UCSD-AML1 (cell line): ENCODE measurements at regions not wholly inside any gene's neighbourhood (a gene's known extent, or its start where the extent isn't known, plus 50 kb on each side); places are given as distances from the start of the nearest gene placed in this dataset.

Experiments
- DNase-seq: peaks from one replicate; lab custom pipeline; 2025; ENCODE audit not compliant: unreplicated experiment; lab: John Stamatoyannopoulos, UW

DNA sequence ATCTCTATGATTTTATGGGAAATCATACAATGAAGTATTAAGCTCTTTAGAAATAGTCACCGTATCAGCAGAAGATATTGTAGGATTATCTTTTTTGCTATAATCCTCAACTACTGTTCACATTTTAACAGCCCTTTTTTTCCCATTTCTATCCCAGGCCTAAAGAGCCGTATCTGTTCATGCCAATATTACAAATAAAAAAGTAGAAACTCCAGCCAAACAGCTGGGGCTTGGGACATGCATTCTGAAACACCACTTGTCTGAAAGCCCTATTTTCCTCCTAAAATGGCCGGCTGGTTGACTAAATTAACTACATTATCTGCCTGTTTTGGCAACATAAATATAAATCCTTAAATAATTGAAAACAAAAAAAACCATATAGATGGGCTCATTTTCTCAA lies 477.8 kb downstream of the CDH2 start:
- no peak for DNase-seq

DNA sequence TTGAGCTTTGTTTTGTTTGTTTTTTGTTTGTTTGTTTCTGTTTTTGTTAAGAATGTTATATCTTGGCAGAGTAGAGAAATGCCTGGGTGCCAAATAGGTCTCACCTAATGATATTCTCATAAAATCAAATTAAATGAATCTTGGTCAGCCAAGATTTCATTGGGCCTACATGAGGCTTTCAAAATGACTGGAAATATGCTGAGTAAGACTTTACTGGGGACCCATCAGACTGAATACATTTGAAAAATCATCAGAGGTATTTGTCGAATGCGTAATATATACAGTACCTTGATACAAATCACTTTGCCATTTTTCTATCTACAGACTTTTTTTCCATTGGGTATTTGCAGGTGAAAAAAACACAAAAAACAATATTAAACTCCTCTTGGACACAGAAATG lies 480.8 kb downstream of the CDH2 start:
- DNase-seq = no peak

DNA sequence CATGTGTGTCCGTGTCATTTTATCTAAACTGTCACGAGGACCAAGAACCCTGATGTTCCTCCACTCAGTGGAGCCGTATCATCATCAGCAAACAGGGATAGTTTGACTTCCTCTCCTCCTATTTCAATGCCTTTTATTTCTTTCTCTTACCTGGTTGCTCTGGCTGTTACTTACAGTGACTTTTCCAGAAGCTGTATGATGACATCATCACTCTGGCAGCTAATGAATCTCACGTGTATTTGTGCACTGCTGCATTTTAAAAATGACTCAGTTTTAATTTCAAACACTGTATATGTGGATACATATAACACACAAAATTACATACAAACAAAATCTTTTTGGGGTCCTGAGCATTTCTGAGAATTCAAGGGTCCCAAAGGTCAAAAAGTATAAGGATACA lies 481.4 kb downstream of the CDH2 start:
- DNase-seq = no peak

DNA sequence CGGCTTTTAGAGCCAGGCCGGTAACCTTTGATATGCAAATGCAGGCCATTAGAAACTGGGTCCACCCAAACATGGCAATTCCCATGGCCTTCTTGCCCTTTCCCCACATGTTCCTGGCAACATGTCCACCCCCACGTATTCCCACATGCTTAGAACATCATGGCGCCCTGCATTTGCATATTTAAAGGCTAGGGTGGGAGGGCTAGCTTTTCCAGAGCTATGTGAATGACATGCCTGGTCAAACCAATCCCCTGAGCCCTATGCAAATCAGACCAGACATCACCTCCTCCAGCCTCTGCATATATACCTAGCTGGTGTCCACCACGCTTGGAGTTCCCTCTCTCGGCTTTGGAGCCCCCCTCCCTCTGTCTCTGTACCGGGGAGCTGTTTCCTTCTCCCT lies 481.9 kb downstream of the CDH2 start:
- no peak for DNase-seq

DNA sequence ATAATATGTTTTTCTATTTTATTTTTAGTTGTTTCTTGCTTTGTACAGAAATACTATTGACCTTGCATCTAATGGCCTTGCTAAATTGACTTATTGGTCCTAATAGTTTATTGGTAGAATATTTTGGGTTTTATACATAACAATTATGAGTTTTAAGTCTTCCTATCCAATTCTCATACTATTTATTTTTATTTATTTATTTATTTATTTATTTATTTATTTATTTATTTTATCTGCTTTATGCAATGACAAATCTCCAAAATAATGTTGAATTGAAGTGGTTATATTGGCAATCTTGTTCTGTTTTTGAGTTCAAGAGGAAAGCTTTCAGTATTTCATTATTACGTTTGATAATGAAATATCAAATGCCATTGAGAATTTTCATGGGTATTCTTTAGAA lies 488.3 kb downstream of the CDH2 start:
- no peak for DNase-seq

DNA sequence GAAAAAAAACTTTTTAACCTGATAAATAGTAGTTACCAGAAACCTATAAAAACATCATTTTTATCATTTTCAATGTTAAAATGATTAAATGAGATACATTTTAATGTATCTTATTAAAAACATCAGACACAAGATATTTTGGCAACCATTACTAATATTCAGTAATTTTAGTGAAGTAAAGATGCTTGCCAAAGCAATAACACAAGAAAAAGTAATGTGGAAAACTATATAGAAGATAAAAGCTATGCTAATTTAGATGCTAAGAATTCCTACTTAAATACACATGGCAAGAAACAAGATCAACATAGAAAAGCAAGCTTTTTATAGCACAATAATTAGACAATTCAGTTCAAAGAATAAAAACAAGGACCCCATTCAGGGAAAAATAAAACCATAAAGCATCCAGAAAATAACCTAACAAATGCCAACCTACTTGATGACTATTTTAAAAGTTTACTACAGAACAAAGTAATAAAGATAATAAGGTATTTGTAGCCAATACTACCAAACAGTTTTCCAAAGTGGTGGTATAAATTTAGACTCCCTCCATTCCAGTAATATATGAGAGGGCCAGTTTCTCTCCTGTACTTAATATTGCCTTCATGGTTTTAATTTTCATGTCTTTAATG lies 489.5 kb downstream of the CDH2 start:
- DNase-seq = no peak

DNA sequence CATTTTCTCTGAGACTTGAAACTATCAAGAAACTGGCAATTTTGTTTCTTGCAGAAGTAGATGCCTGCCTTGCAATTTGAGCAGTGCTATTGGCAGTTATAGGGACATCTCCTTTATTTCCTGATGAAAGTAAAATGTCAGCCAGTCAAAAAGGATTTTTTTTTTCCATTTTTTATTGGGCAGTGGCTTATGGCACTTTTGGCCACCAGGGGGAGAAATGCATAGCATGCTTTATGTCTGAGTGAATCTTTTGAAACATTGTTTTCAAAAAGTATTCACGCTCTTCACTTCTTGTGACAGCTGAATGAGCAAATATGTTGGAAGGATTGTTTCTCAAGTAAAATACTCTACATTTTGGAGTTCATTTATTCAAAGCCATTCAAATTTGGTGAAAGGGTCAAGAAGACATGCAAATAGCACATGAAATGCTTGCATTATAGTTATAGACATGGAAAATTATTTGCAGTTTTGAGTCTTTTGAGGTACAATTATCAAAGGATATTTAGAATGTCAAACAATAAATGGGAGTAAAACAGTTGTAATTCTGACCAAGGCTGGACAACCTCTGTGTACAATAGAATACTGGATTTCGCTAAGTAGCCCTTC lies 491.0 kb downstream of the CDH2 start:
- DNase-seq = no peak

DNA sequence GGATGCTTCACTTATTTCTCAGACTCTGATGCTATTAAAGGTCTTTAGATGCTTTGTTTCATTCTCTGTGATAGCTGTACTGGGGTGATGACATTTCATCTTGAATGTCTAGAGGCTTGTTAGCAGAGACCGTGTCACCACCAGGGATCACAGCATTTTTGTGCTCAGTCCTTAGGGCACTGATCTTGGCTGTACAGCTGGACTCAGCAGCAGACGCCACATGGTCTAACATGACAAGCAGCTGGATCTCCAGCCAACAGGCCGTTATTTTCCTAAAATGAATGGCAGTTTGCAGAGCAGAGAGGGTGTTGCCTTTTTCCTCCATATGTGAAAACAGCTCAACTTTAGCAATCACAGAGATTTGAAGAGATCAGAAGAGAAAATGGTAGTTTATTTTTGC lies 491.8 kb downstream of the CDH2 start:
- no peak for DNase-seq

DNA sequence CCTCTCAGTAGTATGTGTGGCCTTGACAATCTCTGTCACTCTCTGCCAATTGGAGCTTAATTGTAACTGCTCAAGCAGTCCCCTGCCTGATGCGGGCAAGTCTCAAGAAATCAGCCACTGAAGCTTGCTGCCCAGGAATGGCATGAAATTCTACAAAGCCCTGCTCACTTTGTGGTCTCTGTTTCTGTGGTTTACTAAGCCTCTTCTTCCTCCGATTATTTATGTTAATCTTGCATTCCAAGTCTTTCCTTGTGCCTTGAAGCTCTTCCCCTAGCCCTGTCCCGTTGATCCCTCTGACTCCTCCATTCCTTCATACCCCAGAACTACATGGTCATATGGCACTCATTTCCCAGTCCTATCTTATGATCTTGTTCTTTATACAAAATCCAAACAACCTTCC lies 489.3 kb upstream of the CHST9 start:
- no peak for DNase-seq

DNA sequence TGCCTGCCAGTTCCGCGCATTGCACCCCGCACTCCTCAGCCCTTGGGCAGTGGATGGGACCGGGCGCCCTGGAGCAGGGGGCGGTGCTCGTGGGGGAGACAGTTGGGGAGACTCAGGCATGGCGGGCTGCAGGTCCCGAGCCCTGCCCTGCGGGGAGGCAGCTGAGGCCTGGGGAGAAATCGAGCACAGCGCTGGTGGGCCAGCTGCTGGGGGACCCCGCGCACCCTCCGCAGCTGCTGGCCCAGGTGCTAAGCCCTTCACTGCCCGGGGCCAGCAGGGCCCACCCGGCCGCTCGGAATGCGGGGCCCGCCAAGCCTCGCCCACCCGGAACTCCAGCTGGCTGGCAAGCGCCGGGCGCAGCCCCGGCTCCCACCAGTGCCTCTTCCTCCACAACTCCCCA lies 488.8 kb upstream of the CHST9 start:
- no peak for DNase-seq

DNA sequence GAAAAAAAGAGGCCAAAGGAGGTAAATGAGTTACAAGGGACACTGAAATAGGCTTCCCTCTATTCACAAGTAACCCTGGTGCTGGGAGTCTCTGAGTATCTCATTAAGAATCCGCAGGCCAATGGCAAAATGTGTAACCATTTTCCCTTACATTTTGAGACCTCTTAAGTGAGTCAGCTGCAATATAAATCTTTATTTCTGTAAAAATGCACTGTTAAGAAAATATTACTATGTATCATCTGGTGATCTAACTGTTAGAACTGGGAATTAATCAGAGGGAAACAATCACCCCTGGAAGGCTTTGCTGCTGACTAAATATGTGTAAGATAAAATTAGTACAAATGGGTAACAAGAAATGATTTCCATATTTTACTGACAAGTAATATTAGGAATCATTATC lies 483.1 kb upstream of the CHST9 start:
- DNase-seq = no peak

DNA sequence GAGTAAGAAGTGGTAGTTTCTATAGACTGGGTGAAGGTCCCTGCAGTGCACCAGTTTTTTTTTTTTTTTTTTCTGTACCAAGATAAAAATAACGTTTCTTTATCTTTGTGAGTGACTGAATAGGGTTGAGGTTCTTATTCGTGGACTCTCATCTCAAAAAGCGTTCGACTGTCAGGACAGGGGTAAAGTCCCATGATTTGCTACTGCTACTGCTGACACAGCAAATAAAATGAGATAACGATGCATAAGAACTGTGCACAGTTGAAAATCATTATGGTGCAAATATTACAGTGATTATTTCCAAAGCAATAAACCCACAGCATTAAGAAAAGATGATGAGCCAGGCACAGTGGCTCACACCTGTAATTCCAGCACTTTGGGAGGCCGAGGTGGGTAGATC lies 482.0 kb upstream of the CHST9 start:
- no peak for DNase-seq

DNA sequence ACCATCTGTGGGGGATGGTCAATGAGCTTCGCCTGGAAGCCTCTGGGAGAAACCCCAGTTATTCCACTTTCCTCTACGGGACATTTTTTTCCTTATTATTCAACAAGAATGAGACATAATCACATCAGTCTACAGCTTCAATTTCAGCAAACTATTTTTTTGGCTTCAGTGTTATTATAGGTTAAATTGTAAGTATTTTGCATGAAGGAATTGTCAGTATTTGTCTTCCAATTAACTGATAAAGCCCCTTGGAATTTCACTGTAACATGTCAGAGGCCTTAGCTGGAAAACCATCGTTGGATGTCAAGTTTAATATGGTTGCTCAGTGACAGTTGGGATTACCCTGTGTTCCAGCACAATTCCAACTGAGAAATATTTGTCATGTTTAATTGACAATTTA lies 480.9 kb upstream of the CHST9 start:
- DNase-seq = no peak

DNA sequence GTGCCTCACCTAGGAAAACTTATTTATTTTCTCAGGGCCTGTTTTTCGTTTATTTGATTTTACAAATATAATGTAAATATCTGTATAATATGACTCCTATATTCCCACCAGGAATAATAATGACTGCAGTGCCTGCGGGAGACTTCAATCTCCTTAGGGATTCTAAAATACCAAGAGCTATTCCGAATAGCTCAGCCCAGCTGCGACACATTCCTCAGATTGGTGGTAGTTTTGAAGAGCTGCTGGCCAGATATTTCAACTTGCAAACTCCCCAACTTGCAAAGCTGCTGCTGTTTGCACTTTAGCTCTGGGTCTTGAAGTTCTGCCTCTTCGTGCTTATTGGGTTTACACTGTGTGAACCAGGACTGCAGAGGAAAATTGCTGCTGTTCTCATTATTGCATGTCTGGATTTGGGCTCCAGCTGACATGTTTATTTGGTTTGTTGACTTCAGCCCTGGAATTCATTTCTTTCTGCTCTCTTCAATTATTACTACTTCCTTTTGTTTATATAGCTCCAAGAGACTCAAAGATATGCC lies 480.2 kb upstream of the CHST9 start:
- no peak for DNase-seq

DNA sequence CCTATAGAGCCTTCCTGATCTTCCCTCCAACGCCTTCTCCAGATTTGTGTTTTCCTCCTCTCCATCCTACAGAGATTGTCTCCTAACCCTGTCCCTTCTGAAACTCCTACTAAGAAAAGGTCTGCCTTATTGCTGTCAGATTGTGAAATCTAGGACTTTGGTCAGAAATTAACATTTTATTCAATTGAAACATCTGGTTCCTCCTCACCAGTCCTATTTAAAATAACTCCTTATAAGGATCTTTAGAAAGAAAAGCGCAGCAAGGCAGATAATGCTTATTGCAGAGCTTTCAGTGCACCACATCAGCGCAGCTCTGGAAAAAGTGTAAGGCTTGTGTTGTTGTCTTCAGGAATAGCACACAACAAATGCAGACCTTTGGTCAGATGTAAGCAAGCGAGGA lies 477.8 kb upstream of the CHST9 start:
- DNase-seq = no peak

DNA sequence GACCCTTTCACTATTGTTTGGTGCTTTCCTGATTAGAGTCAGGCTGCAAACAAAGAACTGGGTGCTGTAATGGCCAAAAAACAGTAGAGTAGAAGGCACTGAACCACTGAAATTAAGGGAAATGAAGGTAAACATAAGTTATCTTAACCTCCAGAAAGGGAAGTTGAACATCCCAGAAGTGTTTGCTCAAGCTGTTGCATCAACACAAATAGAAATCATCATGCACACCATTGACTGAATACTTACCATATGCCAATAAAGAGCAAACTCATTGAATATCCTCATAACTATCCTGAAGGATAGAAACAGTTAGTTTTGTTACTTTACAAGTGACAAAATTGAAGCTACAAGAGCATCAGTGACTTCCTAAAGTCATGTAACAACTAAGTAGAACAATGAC lies 477.4 kb upstream of the CHST9 start:
- DNase-seq = no peak

DNA sequence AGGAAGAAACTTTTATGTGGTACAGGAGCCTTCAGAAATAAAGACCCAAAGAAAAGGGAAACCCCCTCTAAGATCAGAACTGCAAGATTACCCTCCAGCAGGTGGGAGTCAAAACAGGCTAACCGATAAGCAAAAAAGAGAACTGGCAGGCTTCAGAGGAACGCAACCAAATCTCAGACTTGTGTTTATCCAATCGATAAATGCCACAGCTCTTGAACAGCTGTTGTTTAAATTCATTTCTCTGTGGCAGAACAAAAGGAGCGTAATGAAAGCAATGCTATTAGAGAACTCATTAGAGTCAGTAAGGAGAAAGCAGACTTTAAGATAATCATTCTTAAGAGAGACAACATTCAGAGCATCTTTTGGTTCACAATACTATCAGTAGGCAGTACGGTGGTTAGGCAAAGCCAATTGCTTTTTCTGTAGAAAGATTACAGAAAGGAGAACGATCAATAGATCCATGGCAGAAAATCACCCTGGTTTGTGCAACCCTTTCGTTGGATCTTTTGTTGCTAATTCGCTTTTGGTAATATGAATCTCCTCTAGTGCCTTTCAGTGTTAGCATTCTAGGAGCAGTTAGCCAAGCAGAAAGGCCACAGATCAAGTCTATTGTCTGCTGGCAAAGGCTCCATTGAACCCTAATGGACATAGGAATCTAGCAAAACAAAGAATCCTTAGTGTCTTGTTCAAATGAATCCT lies 476.4 kb upstream of the CHST9 start:
- no peak for DNase-seq

DNA sequence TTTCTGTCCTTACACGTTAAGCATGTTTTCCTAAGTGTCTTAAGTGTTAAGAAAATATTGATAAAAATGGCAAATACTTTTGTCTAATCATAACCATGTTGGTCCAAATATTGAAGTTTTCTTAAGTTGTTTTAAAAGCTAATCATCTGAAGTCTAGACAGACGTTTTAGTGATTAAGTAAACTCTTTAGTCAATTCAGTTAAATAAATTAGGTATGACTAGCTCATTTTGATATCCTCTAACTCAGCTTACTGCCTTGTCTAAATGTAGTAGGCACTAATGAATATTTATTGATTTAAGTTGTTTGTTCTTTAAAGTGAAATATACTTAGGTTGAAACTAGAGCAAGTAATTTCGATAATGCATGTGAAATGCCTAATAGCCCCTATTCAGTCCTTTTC lies 471.8 kb upstream of the CHST9 start:
- no peak for DNase-seq

DNA sequence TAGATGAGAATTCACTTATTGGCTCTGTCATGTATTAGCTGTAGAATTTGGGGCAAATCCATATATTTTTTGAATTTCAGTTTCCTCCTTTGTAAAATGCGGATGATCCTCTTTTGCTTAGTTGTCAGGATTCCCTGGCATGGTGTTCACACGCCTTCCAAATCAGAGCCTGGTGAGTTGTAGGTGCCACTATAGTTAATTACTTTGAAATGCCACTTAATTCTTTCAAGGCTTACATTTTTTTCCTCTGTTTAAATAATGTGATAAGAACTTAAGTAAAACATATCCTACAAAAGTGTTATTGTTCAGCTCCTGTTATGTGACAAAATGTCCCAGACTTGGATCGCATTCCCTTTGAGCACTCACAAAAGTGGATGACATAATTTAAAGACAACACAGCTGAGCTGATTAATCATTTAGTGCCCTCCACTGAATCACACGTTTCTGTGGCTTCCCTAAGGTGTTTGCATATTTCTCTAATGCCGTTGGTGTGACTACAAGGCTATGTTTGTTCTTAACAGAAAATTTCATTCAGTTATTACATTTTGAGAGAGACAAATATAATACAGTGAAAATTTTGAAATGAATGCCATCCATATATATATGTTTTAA lies 471.2 kb upstream of the CHST9 start:
- DNase-seq = no peak

DNA sequence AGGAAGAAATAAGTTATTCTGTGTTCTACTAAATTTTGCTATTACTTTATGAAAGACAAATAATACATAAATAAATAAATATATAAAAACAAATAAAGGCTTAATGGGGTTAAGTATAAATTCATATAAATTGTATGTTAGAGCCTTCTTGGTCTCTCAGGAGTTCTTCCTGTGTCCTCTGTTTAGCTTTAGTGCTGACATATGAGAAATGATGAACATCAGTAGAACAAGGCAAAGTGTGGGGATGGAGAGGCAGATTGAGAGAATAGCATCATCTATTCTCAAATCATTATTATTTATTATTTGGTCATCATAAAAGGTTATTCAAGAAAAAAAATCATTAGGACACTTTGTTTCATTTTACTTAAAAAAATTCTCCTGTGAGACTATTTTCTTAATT lies 468.1 kb upstream of the CHST9 start:
- DNase-seq = no peak

DNA sequence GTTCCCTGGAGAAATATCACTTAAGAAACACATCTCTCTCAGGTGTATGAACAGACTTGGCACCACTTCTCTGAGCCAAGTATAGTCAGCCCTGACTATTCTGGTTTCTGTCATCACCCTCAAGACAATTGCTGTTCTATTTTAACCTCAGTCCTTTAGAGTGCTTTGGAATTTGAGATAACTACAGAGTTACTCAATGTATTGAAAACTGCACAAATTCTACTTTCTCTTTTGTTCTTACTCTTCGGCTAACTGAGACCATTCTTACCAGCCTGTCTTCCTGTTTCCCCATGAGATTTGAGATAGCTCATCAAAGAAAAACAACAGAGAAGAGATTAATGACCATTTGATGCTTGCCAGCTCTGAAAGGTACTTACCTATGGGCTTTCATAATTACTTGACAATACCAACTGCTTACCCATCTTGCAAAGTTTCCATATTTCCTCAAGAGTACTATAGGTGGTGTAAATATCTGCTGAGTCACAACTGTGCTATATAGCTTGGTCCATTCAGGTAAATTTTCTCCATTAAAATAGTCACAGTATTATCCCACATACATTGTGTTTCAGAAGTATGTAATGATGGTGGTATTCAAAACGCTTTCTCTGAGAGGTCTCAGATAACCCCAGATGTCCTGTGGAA lies 467.5 kb upstream of the CHST9 start:
- DNase-seq = no peak

DNA sequence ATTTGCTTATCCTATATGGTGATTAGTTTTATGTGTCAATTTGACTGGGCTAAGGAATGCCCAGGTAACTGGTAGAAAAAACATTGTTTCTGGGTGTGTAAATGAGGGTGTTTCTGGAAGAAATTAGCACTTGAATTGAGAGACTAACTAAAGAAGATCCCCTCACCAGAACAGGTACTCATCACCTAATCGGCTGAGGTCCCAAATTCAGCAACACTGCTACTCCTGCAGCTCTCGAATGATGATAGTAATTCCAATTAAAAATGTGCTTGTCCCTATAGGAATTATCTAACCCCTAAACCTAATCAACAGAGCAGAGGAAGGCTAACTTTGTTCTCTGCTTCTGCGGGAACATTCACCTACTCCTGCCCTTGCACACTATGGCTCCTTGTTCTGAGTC lies 464.5 kb upstream of the CHST9 start:
- DNase-seq = no peak
